Lower leg skin (tissue), 4 donors: ENCODE measurements at regions not wholly inside any gene's neighbourhood (a gene's known extent, or its start where the extent isn't known, plus 50 kb on each side); places are given as distances from the start of the nearest gene placed in this dataset.

Experiments
- DNase-seq, 2 donors: peaks; one replicate each; pipeline ENCODE4 v3.0.0-alpha.2; 2019; ENCODE audit warnings: low spot score in 2 of 2
- H3K4me3 ChIP-seq: fragments of 200-600 bp; sonication (generic); 2 replicates; pipeline ENCODE4 v1.5.1; 2017; ENCODE audit warnings: mild to moderate bottlenecking, low read depth; ENCODE audit not compliant: poor library complexity, severe bottlenecking
- CTCF ChIP-seq, 3 donors: fragments of 450-650 bp; IDR thresholded peaks; one replicate each; pipeline ENCODE4 v1.5.1; 2016; ENCODE audit warnings: antibody characterized with exemption in 3 of 3, mild to moderate bottlenecking in 3 of 3, moderate library complexity in 2 of 3
- POLR2A ChIP-seq, 2 donors: fragments of 450-650 bp; IDR thresholded peaks; one replicate each; pipeline ENCODE4 v1.6.1; 2016 to 2017; ENCODE audit warnings: antibody characterized with exemption in 2 of 2, mild to moderate bottlenecking in 1 of 2, moderate library complexity in 1 of 2
- WGBS, 2 donors: methylation state at CpG; one replicate each; pipeline ENCODE4 v1.1.5; 2018; 5-methylcytosine and 5-hydroxymethylcytosine counted together
- intact Hi-C: fragments of 100-400 bp; cut with DNase I; formaldehyde crosslinking; loops from one replicate; pipeline ENCODE4 v1.15.0; 2023; ENCODE audit warnings: low total_unique reads

DNA sequence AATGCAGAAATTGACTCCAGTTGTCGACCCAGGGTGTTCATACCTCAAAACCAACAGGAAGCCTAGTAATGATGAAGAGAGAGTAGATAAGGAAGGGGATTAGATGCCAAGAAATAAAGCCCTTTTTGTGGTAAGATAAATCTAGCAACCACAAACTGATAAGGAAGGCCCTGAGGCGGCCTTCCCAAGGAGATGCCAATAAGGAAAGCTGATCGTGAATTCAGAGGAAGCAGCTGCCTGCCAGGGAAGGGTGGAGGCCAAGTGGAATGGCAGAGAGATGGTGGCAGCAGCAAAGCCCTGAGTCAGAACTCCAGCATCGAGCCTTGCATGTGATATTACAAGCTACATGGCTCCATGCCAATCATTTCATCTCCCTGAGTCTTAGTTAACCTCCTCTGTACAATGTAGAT lies 126.3 kb downstream of the IRS1 start:
- intact Hi-C loops, result no loop called here
- 15 to 17% methylated on average over 4 of the region's 4 CpGs for WGBS, 2 donors
- TF ChIP-seq CTCF (IDR thresholded peaks at IDR 0.05), result no peak
- no peak for TF ChIP-seq POLR2A (IDR thresholded peaks at IDR 0.05)
- DNase-seq, result peak in 1 of 2 donors; percentile 65
- H3K4me3 ChIP-seq, result no peak overlapping the region

GRCh38 chr2:226671141-226671676 lies 128.4 kb downstream of the IRS1 start:
- intact Hi-C loops, result no loop called here
- TF ChIP-seq POLR2A (IDR thresholded peaks at IDR 0.05) (no peak), CTCF (IDR thresholded peaks at IDR 0.05) (no peak)
- H3K4me3 ChIP-seq, result no peak overlapping the region
- WGBS, 2 donors, result 25 to 28% methylated on average over 4 of the region's 4 CpGs
- no peak for DNase-seq

DNA sequence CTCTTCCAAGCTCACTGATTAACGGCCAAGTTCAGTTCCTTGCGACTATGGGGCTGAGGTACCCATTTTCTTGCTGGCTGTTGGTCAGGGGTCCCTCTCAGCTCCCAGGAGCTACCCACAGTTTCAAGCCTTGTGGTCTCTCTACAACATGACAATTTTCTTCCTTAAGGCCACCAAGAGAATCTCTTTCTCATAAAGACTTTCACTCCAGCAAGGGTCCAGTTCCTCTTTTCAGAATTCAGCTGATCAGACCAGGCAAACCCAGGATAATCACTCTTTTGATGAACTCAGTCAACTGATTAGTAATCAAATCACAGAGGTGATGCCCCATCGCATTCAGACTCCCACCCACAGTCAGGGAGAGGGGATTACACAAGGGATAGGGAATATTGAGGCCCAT lies 129.7 kb downstream of the IRS1 start:
- intact Hi-C loops, result no loop called here
- 86 to 89% methylated on average over 3 of the region's 3 CpGs for WGBS, 2 donors
- TF ChIP-seq POLR2A (IDR thresholded peaks at IDR 0.05) (no peak), CTCF (IDR thresholded peaks at IDR 0.05) (no peak)
- DNase-seq, result no peak
- no peak overlapping the region for H3K4me3 ChIP-seq

DNA sequence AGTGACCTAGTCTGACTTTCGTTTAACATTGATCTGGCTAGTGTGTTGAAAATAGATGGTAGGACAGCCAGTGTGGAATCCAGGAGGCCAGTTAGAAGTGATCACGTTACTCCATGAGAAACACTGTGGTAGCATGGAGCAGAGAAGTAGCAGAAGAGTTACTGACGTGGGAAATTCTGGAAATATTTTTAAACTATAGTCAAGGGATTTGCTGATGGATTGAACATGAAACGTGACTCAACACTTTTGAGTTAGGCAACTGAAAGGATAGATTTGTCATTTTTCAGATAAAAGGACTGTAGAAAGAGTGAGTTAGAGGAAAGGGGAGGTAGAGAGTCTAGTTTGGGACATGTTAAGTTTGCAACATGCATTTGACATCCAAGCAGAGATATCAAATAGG lies 130.4 kb downstream of the IRS1 start:
- no peak for DNase-seq
- intact Hi-C loops, result no loop called here
- TF ChIP-seq POLR2A (IDR thresholded peaks at IDR 0.05) (no peak), CTCF (IDR thresholded peaks at IDR 0.05) (no peak)
- no peak overlapping the region for H3K4me3 ChIP-seq
- 81 to 83% methylated on average over 4 of the region's 4 CpGs for WGBS, 2 donors

GRCh38 chr2:226667736-226668135 lies 131.9 kb downstream of the IRS1 start:
- no peak overlapping the region for H3K4me3 ChIP-seq
- no peak for DNase-seq
- WGBS, 2 donors, result 62 to 78% methylated on average over 5 of the region's 5 CpGs
- TF ChIP-seq POLR2A (IDR thresholded peaks at IDR 0.05) (no peak), CTCF (IDR thresholded peaks at IDR 0.05) (no peak)
- intact Hi-C loops, result no loop called here

DNA sequence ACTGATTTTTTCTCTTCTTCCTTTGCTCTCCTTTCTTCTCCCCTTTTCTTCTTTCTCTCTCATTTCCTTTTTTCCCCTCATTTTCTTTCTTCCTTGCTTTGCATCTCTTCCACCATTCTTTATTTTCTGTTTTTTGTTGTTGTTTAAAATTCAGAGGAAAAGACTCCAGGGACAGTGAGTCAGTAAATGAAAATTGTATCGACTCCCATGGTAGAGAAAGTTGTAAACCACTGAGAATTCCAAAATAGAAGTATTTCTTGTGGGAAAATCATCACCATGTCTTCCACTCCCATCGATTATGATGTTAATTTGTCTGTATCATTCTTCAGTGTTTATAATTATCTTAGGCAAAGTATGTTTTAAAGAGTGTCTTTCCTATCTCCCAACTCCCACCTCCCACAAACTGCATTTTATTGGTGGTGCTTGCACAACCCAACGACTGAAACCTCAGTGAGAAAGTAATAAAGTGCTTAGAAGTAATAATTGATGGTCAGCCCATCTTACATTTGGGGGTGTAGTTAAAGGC lies 134.3 kb downstream of the IRS1 start:
- WGBS, 2 donors, result 63 to 72% methylated on average over 3 of the region's 3 CpGs
- DNase-seq, result no peak
- TF ChIP-seq POLR2A (IDR thresholded peaks at IDR 0.05), result no peak
- no peak for TF ChIP-seq CTCF (IDR thresholded peaks at IDR 0.05)
- intact Hi-C loops, result no loop called here
- no peak overlapping the region for H3K4me3 ChIP-seq
